GM10266 (cell line): ENCODE measurements at regions not wholly inside any gene's neighbourhood (a gene's known extent, or its start where the extent isn't known, plus 50 kb on each side); places are given as distances from the start of the nearest gene placed in this dataset.

Experiments used
- DNase-seq: peaks from one replicate; pipeline ENCODE4 v3.0.0; 2012; ENCODE audit errors: extremely low spot score
- CTCF ChIP-seq: IDR thresholded peaks from 2 replicates; pipeline ENCODE4 v1.5.1; 2012; ENCODE audit warnings: mild to moderate bottlenecking, low read depth; ENCODE audit not compliant: control insufficient read depth, insufficient read depth; ENCODE audit errors: missing control alignments

- TF ChIP-seq CTCF: no peak
- DNase-seq: no peak
These were observed 428.0 kb downstream of the RAP2B start for GRCh38 chr3:153590051-153590450.

DNA sequence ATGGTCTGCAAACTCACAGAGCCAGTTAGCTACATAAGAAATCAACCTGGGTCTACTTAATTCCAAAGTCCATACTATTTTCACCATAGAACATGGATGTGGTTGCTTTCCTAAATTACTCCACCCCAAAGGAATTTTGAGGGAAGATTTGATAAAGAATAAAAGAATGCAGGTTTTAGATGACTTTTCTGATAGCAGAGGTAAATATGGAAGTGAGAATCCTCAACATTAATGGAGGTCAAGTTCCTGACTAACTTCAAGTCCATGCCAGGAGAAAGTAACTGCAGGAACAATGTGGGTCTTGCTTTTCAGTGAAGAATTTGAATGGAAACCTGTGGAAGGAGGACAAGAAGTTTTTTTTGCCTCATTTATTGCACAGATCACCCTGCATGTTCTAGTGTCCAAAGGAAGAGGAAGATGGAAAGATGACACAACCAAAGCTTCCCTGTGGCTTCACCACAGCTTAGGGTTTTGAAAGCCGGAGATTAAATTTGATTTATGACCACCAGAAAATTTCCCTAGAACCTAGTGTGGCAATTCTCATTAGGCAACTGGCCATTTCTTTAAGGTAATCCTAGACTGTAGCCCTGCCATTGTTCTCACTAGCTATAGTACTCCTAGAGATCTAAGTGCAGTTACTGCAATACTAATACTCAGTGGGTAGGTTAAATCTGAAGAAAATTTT, 429.7 kb downstream of the RAP2B start:
- no peak for TF ChIP-seq CTCF

GRCh38 chr3:153595186-153595815, 433.3 kb downstream of the RAP2B start:
- no peak for DNase-seq

More for the DNA sequence above, 429.7 kb downstream of the RAP2B start:
- DNase-seq: no peak

DNA sequence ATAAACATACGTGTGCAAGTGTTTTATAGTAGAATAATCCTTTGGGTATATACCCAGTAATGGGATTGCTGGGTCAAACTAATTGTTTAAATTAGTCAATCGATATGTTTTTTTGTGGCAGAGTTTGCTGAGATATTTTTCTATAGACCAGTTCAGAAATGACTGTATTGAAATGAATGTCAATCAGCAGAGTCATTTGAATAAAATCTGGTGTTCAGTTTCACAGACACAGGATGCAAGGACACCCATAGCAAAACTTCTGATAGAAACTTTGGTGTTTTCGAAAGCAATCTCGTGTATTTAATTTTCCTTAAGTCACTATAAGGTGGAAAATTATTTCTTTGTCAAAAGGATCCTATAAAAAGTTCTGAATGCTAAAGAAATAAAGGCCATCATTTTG, 434.4 kb downstream of the RAP2B start:
- no peak for DNase-seq
- no peak for TF ChIP-seq CTCF

More at GRCh38 chr3:153595186-153595815, 433.3 kb downstream of the RAP2B start:
- TF ChIP-seq CTCF: peak; percentile 48

DNA sequence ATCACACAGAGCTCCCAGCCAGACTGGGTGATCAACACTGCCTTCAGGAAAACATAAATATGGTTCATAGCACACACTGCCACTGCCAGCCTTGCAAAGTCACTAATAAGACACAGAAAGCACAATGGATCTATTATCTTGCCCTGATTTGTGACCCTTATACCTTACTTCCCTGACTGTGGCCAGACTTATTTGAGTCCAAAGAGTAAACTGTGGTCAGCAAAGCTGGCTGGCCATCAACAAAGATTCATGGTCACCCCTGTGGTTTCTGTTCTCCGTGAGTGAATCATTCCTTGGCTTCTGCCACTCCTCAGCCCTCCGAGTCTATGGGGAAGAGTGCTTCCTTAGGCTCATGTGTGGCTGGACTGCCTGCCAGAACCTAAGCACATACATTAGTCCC, 437.7 kb downstream of the RAP2B start:
- DNase-seq: no peak
- TF ChIP-seq CTCF: no peak

GRCh38 chr3:153600896-153601295, 438.9 kb downstream of the RAP2B start:
- no peak for DNase-seq
- no peak for TF ChIP-seq CTCF

DNA sequence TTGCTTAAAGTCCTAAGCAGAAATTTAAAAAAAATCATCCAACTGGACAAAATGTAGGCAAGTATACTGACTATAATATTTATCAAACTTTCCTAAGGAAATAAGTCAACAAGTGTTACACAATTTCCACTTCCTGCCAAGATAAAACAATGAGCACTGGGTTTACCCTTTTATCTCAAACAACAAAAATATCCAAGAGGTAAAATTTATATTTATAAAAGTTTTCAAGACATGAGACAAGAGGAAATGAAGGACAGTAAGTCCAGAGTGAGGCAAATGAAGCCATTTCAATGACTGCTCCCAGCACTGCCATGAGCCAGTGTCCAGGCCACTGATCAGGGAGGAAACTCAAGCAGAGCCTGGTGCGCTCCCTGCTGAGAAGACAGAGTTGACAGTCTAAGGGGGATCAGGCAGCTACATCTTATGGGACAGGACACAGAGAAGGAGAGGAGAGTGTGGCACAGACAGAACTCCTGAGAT, 439.4 kb downstream of the RAP2B start:
- no peak for TF ChIP-seq CTCF
- no peak for DNase-seq
